K562 (cell line): ENCODE measurements at regions not wholly inside any gene's neighbourhood (a gene's known extent, or its start where the extent isn't known, plus 50 kb on each side); places are given as distances from the start of the nearest gene placed in this dataset.

Experiments
- ATAC-seq: fragments of 200-7000 bp; cut with Tn5 transposase; 3 replicates; pipeline ENCODE4 v1.9.1; 2020; ENCODE audit warnings: moderate library complexity
- BruUV-seq: library from RNA; stranded (reverse); fragments of 400-500 nt; replicated peaks from 2 replicates; lab custom pipeline; 2021; lab: Mats Ljungman, UMichigan
- CTCF ChIA-PET: fragments of 300-600 bp; formaldehyde crosslinking; extraction: SDS; loops from one replicate; lab custom pipeline; 2021; ENCODE audit warnings: low intra/inter-chr PET ratio; lab: Yijun Ruan, JAX
- POLR2A ChIA-PET: fragments of 300-600, 350-650 bp; sonication (Branson Sonifier 250); formaldehyde crosslinking; extraction: SDS; loops from one replicate; lab custom pipeline; 2021; ENCODE audit warnings: antibody characterized with exemption, inconsistent platforms; lab: Yijun Ruan, JAX
- DNase-seq, 4 experiments: peaks; one replicate each; pipeline versions ENCODE4 v3.0.0 to v3.0.0-alpha.2; 2011 to 2018; ENCODE audit warnings: low spot score in 3 of 4, mixed read lengths in 3 of 4; ENCODE audit errors: extremely low read depth in 1 of 4
- FAIRE-seq: peaks from 2 replicates; lab custom pipeline; 2011; peaks lifted over from hg19 to GRCh38; lab: Jason Lieb, UNC
- H2AFZ ChIP-seq: 2 replicates; pipeline ENCODE4 v1.6.0; 2011; ENCODE audit warnings: low read depth, low read length, control low read depth, inconsistent platforms
- H3K27ac ChIP-seq: fragments of 200-600 bp; 3 replicates; pipeline ENCODE4 v1.8.0; 2011; ENCODE audit warnings: low read depth, mild to moderate bottlenecking, control low read depth, inconsistent platforms, low read length, moderate library complexity, mixed read lengths; ENCODE audit errors: extremely low read depth
- H3K27me3 ChIP-seq, 2 experiments: fragments of 300-600 bp in 1 of 2; 2 replicates in 1 of 2; 3 replicates in 1 of 2; pipeline versions ENCODE4 v1.6.0 to v1.8.0; 2011; ENCODE audit warnings: inconsistent platforms in 2 of 2, low read length in 2 of 2, mild to moderate bottlenecking in 1 of 2, mixed read lengths in 1 of 2, moderate library complexity in 1 of 2; ENCODE audit not compliant: control insufficient read depth in 2 of 2, insufficient read depth in 2 of 2
- H3K36me3 ChIP-seq: fragments of 300-600 bp; 3 replicates; pipeline ENCODE4 v1.8.0; 2011; ENCODE audit warnings: mild to moderate bottlenecking, low read length, inconsistent platforms; ENCODE audit not compliant: control insufficient read depth, insufficient read depth
- H3K4me1 ChIP-seq, 2 experiments: fragments of 200-600 bp in 1 of 2; replicated peaks in 1 of 2; 2 replicates in 1 of 2; 3 replicates in 1 of 2; pipeline versions ENCODE4 v1.5.1 to v1.8.0; 2011; ENCODE audit warnings: inconsistent platforms in 2 of 2, low read length in 2 of 2, mild to moderate bottlenecking in 1 of 2, mixed read lengths in 1 of 2, moderate library complexity in 1 of 2; ENCODE audit not compliant: control insufficient read depth in 2 of 2, insufficient read depth in 2 of 2
- H3K4me2 ChIP-seq: 2 replicates; pipeline ENCODE4 v1.6.1; 2011; ENCODE audit warnings: low read length, control low read depth, inconsistent platforms, mixed read lengths; ENCODE audit not compliant: insufficient read depth
- H3K4me3 ChIP-seq: fragments of 200-600 bp; sonication (generic), shearing (Covaris generic); 2 replicates; pipeline ENCODE4 v1.5.1; 2016; ENCODE audit warnings: control low read depth, inconsistent platforms
- H3K79me2 ChIP-seq: fragments of 200-600 bp; 3 replicates; pipeline ENCODE4 v1.8.0; 2011; ENCODE audit warnings: low read length, inconsistent platforms; ENCODE audit not compliant: control insufficient read depth, insufficient read depth
- H3K9ac ChIP-seq, 2 experiments: 2 replicates each; pipeline versions ENCODE4 v1.6.0 to v1.6.1; 2011; ENCODE audit warnings: low read depth in 2 of 2, low read length in 2 of 2, control low read depth in 1 of 2, inconsistent platforms in 1 of 2, mild to moderate bottlenecking in 1 of 2, mixed read lengths in 1 of 2; ENCODE audit not compliant: insufficient read depth in 1 of 2
- H3K9me1 ChIP-seq: one replicate; pipeline ENCODE4 v1.6.0; 2011; ENCODE audit warnings: inconsistent platforms, mild to moderate bottlenecking, low read length, moderate library complexity; ENCODE audit not compliant: control insufficient read depth, insufficient read depth
- H3K9me3 ChIP-seq: replicated peaks from 2 replicates; pipeline ENCODE4 v1.5.1; 2011; ENCODE audit warnings: low read depth, low read length, inconsistent platforms; ENCODE audit not compliant: control insufficient read depth, insufficient read depth
- H4K20me1 ChIP-seq: replicated peaks from 2 replicates; pipeline ENCODE4 v1.6.1; 2011; ENCODE audit warnings: low read length, inconsistent platforms, mixed read lengths; ENCODE audit not compliant: control insufficient read depth, insufficient read depth
- CHD1 ChIP-seq: fragments of 200-600 bp; sonication (generic); IDR thresholded peaks from one replicate; pipeline ENCODE4 v1.6.1; 2012; ENCODE audit warnings: mild to moderate bottlenecking, moderate library complexity, low read length, inconsistent platforms
- CREBBP ChIP-seq: IDR thresholded peaks from one replicate; pipeline ENCODE4 v1.6.1; 2012; ENCODE audit warnings: low read depth, mild to moderate bottlenecking, control low read depth, inconsistent platforms, low read length
- DNMT1 ChIP-seq: fragments of 450-650 bp; IDR thresholded peaks from 2 replicates; pipeline ENCODE4 v1.6.1; 2016; ENCODE audit warnings: antibody characterized with exemption, mild to moderate bottlenecking
- FOXM1 ChIP-seq, 2 experiments: fragments of 450-650 bp in 1 of 2; sonication (generic) in 1 of 2; formaldehyde crosslinking in 1 of 2; IDR thresholded peaks; 2 replicates each; pipeline versions ENCODE4 v1.6.1 to v1.9.0; 2017 to 2022; ENCODE audit warnings: low read depth in 2 of 2, mild to moderate bottlenecking in 2 of 2, missing genetic modification reagents in 1 of 2, moderate library complexity in 1 of 2
- ILF3 ChIP-seq: fragments of 450-650 bp; IDR thresholded peaks from 2 replicates; pipeline ENCODE4 v1.6.1; 2018; ENCODE audit warnings: antibody characterized with exemption, mild to moderate bottlenecking, moderate library complexity, borderline replicate concordance
- JUNB ChIP-seq: fragments of 450-650 bp; formaldehyde crosslinking; conservative IDR thresholded peaks from 2 replicates; pipeline ENCODE4 v1.4.0; 2020; ENCODE audit warnings: mild to moderate bottlenecking
- PPARD ChIP-seq: fragments of 250-450 bp; sonication (Bioruptor Pico); IDR thresholded peaks from 2 replicates; pipeline ENCODE4 v1.8.0; 2022; ENCODE audit warnings: inconsistent platforms, mild to moderate bottlenecking, moderate library complexity
- SMAD3 ChIP-seq: fragments of 450-650 bp; formaldehyde crosslinking; conservative IDR thresholded peaks from 2 replicates; pipeline ENCODE4 v1.4.0; 2020; ENCODE audit warnings: mild to moderate bottlenecking
- SMARCB1 ChIP-seq: IDR thresholded peaks from 2 replicates; pipeline ENCODE4 v1.6.1; 2011; ENCODE audit warnings: improper control_type of control experiment, low read depth; ENCODE audit not compliant: insufficient read length
- SNIP1 ChIP-seq: fragments of 450-650 bp; IDR thresholded peaks from 2 replicates; pipeline ENCODE4 v1.7.1; 2017; ENCODE audit warnings: low read depth, mild to moderate bottlenecking
- TCF7 ChIP-seq: sonication (generic); IDR thresholded peaks from 2 replicates; pipeline ENCODE4 v1.6.1; 2016; ENCODE audit warnings: antibody characterized with exemption, borderline replicate concordance
- TGIF2 ChIP-seq: sonication (generic); formaldehyde crosslinking; IDR thresholded peaks from 2 replicates; pipeline ENCODE4 v1.8.1; 2022; ENCODE audit warnings: mild to moderate bottlenecking, missing genetic modification reagents, moderate library complexity
- ZNF561 ChIP-seq: fragments of 450-650 bp; formaldehyde crosslinking; conservative IDR thresholded peaks from 2 replicates; pipeline ENCODE4 v1.4.0; 2020; ENCODE audit warnings: mild to moderate bottlenecking, moderate library complexity
- ZNF77 ChIP-seq: fragments of 250-450 bp; sonication (Bioruptor Pico); IDR thresholded peaks from 2 replicates; pipeline ENCODE4 v1.5.0; 2020
- WGBS: fragments of 100-300 bp; shearing (Covaris generic); methylation state at CpG from one replicate; pipeline ENCODE4 v1.1.6; 2016; ENCODE audit warnings: low coverage, mixed read lengths; ENCODE audit not compliant: insufficient coverage; ENCODE audit errors: missing lambda C conversion rate; 5-methylcytosine and 5-hydroxymethylcytosine counted together
- in situ Hi-C: fragments of 300-500 bp; cut with MboI; formaldehyde crosslinking; loops from 4 replicates; pipeline ENCODE4 v1.15.0; 2018; ENCODE audit warnings: inconsistent platforms, mixed read lengths
- intact Hi-C: fragments of 100-400 bp; cut with micrococcal nuclease; formaldehyde crosslinking; loops from 2 replicates; pipeline ENCODE4 v1.14.2; 2022
- TF ChIP-seq, protein P1 (sequence below): sonication (generic); formaldehyde crosslinking; IDR thresholded peaks from 2 replicates; pipeline ENCODE4 v1.8.0; 2022; ENCODE audit warnings: missing genetic modification reagents, mild to moderate bottlenecking, borderline replicate concordance
- TF ChIP-seq, protein P2 (sequence below): IDR thresholded peaks from 2 replicates; pipeline ENCODE4 v1.6.1; 2011; ENCODE audit warnings: borderline replicate concordance, low read depth, mild to moderate bottlenecking, moderate library complexity, low read length; ENCODE audit not compliant: insufficient read depth, poor library complexity, severe bottlenecking
- TF ChIP-seq, protein P3 (sequence below): fragments of 250-450 bp; sonication (Bioruptor Pico); IDR thresholded peaks from 2 replicates; pipeline ENCODE4 v1.9.0; 2021; ENCODE audit warnings: mild to moderate bottlenecking, inconsistent platforms

DNA sequence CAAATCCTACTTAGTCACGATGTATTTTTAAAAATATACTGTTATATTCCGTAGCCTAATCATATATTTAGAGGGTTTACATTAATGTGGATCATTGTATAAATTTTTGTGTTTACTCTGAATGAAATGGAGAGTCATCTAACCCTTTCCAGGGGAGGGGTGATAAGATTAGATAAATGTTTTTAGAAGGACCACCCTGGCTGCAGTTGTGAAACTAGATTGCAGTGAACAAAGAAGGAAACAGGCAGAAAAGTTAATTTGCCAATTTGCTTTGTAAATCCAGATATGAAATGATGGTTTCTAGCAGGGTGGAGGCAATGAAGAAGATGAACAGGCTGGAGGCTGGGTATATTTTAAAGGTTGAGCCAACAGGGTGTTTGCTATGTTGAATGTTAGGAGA lies 477.7 kb upstream of the ZMIZ1 start (continued):
- no peak for TF ChIP-seq ZNF561 (CRISPR knock-in tag)
- TF ChIP-seq FOXM1 (IDR thresholded peaks at IDR 0.05; ENCODE audit: low read depth), result no peak
- no peak for TF ChIP-seq FOXM1 (CRISPR knock-in tag; IDR thresholded peaks at IDR 0.05; ENCODE audit: low read depth)
- no peak for TF ChIP-seq JUNB
- no peak for TF ChIP-seq SMARCB1
- no peak for TF ChIP-seq DNMT1
- TF ChIP-seq CREBBP, result no peak
- TF ChIP-seq, protein P1, sequence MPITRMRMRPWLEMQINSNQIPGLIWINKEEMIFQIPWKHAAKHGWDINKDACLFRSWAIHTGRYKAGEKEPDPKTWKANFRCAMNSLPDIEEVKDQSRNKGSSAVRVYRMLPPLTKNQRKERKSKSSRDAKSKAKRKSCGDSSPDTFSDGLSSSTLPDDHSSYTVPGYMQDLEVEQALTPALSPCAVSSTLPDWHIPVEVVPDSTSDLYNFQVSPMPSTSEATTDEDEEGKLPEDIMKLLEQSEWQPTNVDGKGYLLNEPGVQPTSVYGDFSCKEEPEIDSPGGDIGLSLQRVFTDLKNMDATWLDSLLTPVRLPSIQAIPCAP (CRISPR knock-in tag), result no peak

DNA sequence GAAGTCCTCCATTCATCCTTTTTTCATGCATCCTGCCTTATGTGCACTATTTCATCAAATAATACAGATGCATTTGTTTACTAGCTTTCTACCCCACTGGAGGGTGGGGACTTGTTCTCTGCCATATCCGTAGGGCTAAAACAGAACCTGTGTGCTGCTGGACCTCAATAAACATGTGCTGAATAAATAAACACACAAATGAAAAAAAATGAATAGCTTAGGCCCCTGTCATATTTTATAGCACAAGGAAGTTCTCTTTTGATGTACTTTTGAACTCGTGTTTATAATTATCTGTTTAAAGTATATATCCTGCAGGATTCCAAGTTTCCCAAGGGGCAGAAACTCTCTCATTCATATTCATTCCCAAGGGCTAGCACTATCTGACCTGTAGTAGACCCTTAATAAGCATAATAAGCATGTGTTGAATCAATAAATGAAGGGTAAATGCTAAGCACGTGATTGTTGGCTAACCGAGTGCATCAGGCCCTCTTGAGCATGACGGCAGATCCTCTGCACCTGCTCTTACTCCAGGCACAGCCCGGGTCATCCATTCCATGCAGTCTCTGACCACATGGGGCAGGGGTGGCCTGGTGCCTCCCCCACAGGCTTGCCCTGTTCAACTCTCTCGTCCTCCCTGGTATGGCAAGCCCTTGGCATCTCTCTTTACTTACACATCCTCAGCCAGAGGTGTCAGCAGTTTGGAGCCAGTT lies 474.1 kb upstream of the ZMIZ1 start:
- in situ Hi-C loops, result no loop called here
- Histone ChIP-seq H3K27ac (no peak overlapping the region), H3K9ac (no peak overlapping the region), H3K9me1 (no peaks in the 10 kb centered on the region), H4K20me1 (no peaks in the 10 kb centered on the region), H3K36me3 (no peaks in the 10 kb centered on the region), H3K79me2 (no peaks in the 10 kb centered on the region), H3K4me3 (no peak overlapping the region), H3K4me1 (no peaks in the 10 kb centered on the region), H2AFZ (no peak overlapping the region), H3K27me3 (peaks cover 2 to 11% of the 10 kb centered on the region in 2 experiments; a peak in 2 of 5 replicates), H3K4me2 (no peak overlapping the region), H3K9me3 (no peaks in the 10 kb centered on the region)
- POLR2A ChIA-PET, result interaction anchor here (0.8 to 1.4 kb wide), 2 partner anchors 11 to 51 kb away, joined by 3 to 6 read pairs; no protein-coding TSS in a partner anchor
- intact Hi-C loops, result no loop called here
- CTCF ChIA-PET, result no interaction called here
- FAIRE-seq (no peak), ATAC-seq (no peak), DNase-seq (no peak)
- no TSS peak for BruUV-seq
- 0% methylated on average over 7 of the region's 7 CpGs for WGBS
- TF ChIP-seq SNIP1 (no peak), CHD1 (no peak), PPARD (CRISPR knock-in tag) (no peak), ILF3 (no peak), SMAD3 (no peak), ZNF77 (CRISPR knock-in tag) (no peak), TCF7 (no peak), TGIF2 (CRISPR knock-in tag) (no peak)
- TF ChIP-seq, protein P2, sequence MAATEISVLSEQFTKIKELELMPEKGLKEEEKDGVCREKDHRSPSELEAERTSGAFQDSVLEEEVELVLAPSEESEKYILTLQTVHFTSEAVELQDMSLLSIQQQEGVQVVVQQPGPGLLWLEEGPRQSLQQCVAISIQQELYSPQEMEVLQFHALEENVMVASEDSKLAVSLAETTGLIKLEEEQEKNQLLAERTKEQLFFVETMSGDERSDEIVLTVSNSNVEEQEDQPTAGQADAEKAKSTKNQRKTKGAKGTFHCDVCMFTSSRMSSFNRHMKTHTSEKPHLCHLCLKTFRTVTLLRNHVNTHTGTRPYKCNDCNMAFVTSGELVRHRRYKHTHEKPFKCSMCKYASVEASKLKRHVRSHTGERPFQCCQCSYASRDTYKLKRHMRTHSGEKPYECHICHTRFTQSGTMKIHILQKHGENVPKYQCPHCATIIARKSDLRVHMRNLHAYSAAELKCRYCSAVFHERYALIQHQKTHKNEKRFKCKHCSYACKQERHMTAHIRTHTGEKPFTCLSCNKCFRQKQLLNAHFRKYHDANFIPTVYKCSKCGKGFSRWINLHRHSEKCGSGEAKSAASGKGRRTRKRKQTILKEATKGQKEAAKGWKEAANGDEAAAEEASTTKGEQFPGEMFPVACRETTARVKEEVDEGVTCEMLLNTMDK, result no peak
- TF ChIP-seq, protein P3, sequence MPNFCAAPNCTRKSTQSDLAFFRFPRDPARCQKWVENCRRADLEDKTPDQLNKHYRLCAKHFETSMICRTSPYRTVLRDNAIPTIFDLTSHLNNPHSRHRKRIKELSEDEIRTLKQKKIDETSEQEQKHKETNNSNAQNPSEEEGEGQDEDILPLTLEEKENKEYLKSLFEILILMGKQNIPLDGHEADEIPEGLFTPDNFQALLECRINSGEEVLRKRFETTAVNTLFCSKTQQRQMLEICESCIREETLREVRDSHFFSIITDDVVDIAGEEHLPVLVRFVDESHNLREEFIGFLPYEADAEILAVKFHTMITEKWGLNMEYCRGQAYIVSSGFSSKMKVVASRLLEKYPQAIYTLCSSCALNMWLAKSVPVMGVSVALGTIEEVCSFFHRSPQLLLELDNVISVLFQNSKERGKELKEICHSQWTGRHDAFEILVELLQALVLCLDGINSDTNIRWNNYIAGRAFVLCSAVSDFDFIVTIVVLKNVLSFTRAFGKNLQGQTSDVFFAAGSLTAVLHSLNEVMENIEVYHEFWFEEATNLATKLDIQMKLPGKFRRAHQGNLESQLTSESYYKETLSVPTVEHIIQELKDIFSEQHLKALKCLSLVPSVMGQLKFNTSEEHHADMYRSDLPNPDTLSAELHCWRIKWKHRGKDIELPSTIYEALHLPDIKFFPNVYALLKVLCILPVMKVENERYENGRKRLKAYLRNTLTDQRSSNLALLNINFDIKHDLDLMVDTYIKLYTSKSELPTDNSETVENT (CRISPR knock-in tag), result no peak
